HAP-1 (cell line): ENCODE measurements at regions not wholly inside any gene's neighbourhood (a gene's known extent, or its start where the extent isn't known, plus 50 kb on each side); places are given as distances from the start of the nearest gene placed in this dataset.

ENCODE experiments used
- DNase-seq, 2 experiments: peaks; one replicate each; pipeline ENCODE4 v3.0.0-alpha.2; 2016 to 2020; ENCODE audit warnings: low spot score in 2 of 2
- H3K27me3 ChIP-seq: fragments of 250-450 bp; sonication (Bioruptor Pico); 2 replicates; pipeline ENCODE4 v1.5.1; 2020; ENCODE audit warnings: low read depth, mild to moderate bottlenecking, moderate library complexity
- H3K36me3 ChIP-seq: fragments of 250-450 bp; sonication (Bioruptor Pico); replicated peaks from 2 replicates; pipeline ENCODE4 v1.5.1; 2020; ENCODE audit warnings: mild to moderate bottlenecking
- H3K4me1 ChIP-seq: fragments of 250-450 bp; sonication (Bioruptor Pico); 2 replicates; pipeline ENCODE4 v1.5.1; 2020; ENCODE audit warnings: mild to moderate bottlenecking
- H3K4me3 ChIP-seq: fragments of 250-450 bp; sonication (Bioruptor Pico); 2 replicates; pipeline ENCODE4 v1.5.1; 2020; ENCODE audit warnings: mild to moderate bottlenecking, moderate library complexity
- H3K9me3 ChIP-seq: fragments of 250-450 bp; sonication (Bioruptor Pico); 2 replicates; pipeline ENCODE4 v1.5.1; 2020; ENCODE audit warnings: mild to moderate bottlenecking, moderate library complexity
- in situ Hi-C: fragments of 300-500 bp; cut with MboI; formaldehyde crosslinking; loops from 3 replicates; pipeline ENCODE4 v1.14.3; 2020; ENCODE audit warnings: low sequenced_read_pairs, inconsistent platforms, mixed read lengths

GRCh38 chr14:87879389-87879788, 113.6 kb downstream of the GALC start:
- no peak for DNase-seq
- H3K4me3 ChIP-seq: no peak overlapping the region
- H3K4me1 ChIP-seq: no peaks in the 10 kb centered on the region
- H3K36me3 ChIP-seq: no peaks in the 10 kb centered on the region
- no peaks in the 10 kb centered on the region for H3K9me3 ChIP-seq
- in situ Hi-C loops: no loop called here
- no peaks in the 10 kb centered on the region for H3K27me3 ChIP-seq

GRCh38 chr14:87878959-87879358, 114.0 kb downstream of the GALC start:
- Histone ChIP-seq H3K4me3 (no peak overlapping the region), H3K36me3 (no peaks in the 10 kb centered on the region), H3K4me1 (no peaks in the 10 kb centered on the region), H3K27me3 (no peaks in the 10 kb centered on the region), H3K9me3 (no peaks in the 10 kb centered on the region)
- in situ Hi-C loops: no loop called here
- no peak for DNase-seq

DNA sequence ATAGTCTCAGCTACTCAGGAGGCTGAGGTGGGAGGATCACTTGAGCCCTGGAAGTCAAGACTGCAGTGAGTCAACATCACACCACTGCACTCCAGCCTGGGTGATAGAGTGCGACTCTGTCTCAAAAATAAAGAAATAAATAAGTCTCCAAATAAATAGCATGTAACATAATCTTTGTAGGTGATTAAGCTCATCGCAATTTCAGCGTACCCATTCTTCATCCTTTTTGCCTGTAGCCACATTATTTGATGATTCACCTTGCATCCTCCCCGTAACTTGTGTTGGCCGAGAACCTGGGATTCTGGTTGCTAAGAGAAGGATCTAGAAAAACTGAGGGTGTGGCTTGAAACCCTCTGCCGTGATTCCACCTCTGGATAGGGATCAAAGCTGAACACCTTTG, 115.1 kb downstream of the GALC start:
- H3K36me3 ChIP-seq: no peaks in the 10 kb centered on the region
- in situ Hi-C loops: no loop called here
- H3K4me3 ChIP-seq: no peak overlapping the region
- no peaks in the 10 kb centered on the region for H3K9me3 ChIP-seq
- H3K27me3 ChIP-seq: no peaks in the 10 kb centered on the region
- DNase-seq: no peak
- H3K4me1 ChIP-seq: no peaks in the 10 kb centered on the region

GRCh38 chr14:87874676-87875075, 118.3 kb downstream of the GALC start:
- Histone ChIP-seq H3K9me3 (no peaks in the 10 kb centered on the region), H3K4me1 (no peaks in the 10 kb centered on the region), H3K27me3 (no peaks in the 10 kb centered on the region), H3K4me3 (no peak overlapping the region), H3K36me3 (no peaks in the 10 kb centered on the region)
- DNase-seq: no peak
- in situ Hi-C loops: no loop called here

- Histone ChIP-seq H3K4me1 (no peaks in the 10 kb centered on the region), H3K9me3 (no peaks in the 10 kb centered on the region), H3K4me3 (no peak overlapping the region), H3K27me3 (no peaks in the 10 kb centered on the region), H3K36me3 (no peaks in the 10 kb centered on the region)
- no peak for DNase-seq
- in situ Hi-C loops: no loop called here
Measured at GRCh38 chr14:87873741-87874140, 119.2 kb downstream of the GALC start.

DNA sequence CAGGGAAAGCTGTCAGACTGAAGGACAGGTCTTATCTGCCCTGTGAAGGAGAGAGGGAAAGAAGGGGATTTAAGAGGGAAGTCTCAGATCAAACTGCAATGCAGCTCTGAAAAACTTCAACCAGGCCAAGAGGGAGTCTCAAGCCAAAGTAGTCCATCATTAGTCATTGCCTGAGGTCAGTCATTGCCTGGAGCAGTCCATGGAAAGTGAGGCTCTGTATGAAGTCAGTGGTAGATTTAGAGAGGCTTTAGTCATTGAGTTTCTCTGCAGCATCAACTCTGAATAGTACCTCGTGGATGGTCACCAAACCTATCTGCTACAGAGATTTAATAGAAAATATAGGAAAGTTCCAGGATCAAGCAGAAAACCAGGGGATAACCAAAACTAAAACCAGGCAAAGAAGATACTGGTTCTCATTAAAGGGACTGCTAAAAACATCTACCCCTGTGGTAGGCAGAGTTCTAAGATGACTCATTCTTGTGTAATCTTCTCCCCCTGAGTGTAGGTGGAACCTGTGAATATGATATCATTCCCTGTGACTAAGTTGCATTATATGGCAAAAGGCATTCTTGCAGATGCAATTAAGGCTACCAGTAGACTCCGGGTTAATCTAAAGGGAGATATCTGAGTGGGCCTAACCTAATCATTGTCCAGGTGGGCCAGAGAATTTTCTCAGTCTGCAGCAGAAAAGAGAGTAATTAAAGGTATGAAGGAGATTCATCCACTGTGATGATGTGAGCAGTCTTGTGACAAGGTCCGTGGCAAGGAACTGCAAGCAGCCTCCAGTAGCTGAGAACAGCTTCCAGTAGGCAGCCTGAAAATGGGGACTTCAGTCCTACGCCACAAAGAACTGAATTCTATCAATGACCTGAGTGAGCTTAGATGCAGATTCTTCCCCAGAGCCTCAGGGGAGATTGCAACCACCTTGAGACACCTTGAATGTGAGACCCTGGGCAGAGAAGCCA, 123.1 kb downstream of the GALC start:
- in situ Hi-C loops: no loop called here
- H3K4me1 ChIP-seq: no peaks in the 10 kb centered on the region
- no peak overlapping the region for H3K4me3 ChIP-seq
- no peaks in the 10 kb centered on the region for H3K9me3 ChIP-seq
- no peaks in the 10 kb centered on the region for H3K27me3 ChIP-seq
- DNase-seq: no peak
- no peaks in the 10 kb centered on the region for H3K36me3 ChIP-seq

DNA sequence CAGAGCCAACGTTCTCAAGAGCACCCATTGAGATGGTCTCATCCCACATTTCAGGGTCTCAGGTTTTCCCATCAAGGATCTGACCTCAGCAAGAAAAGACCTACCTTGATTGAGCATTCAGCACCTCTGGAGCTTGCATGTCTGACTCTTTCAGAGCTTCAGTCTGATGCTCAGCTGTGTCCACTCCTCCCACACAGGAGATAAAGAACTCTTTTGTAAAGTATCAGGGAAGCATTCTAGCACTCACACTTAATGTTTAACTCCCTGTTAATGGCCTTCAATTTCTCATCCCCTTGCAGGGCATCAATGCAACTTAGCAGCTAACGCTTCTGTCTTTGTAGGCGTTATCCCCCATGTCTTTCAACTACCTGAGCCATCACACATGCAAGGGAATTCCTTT, 124.1 kb downstream of the GALC start:
- no peak overlapping the region for H3K4me3 ChIP-seq
- in situ Hi-C loops: no loop called here
- no peaks in the 10 kb centered on the region for H3K4me1 ChIP-seq
- no peaks in the 10 kb centered on the region for H3K27me3 ChIP-seq
- no peak for DNase-seq
- H3K36me3 ChIP-seq: no peaks in the 10 kb centered on the region
- H3K9me3 ChIP-seq: no peaks in the 10 kb centered on the region

- Histone ChIP-seq H3K4me1 (no peaks in the 10 kb centered on the region), H3K9me3 (no peaks in the 10 kb centered on the region), H3K27me3 (no peaks in the 10 kb centered on the region), H3K36me3 (no peaks in the 10 kb centered on the region), H3K4me3 (no peak overlapping the region)
- DNase-seq: no peak
- in situ Hi-C loops: no loop called here
Measured at GRCh38 chr14:87866116-87866515, 126.9 kb downstream of the GALC start.

DNA sequence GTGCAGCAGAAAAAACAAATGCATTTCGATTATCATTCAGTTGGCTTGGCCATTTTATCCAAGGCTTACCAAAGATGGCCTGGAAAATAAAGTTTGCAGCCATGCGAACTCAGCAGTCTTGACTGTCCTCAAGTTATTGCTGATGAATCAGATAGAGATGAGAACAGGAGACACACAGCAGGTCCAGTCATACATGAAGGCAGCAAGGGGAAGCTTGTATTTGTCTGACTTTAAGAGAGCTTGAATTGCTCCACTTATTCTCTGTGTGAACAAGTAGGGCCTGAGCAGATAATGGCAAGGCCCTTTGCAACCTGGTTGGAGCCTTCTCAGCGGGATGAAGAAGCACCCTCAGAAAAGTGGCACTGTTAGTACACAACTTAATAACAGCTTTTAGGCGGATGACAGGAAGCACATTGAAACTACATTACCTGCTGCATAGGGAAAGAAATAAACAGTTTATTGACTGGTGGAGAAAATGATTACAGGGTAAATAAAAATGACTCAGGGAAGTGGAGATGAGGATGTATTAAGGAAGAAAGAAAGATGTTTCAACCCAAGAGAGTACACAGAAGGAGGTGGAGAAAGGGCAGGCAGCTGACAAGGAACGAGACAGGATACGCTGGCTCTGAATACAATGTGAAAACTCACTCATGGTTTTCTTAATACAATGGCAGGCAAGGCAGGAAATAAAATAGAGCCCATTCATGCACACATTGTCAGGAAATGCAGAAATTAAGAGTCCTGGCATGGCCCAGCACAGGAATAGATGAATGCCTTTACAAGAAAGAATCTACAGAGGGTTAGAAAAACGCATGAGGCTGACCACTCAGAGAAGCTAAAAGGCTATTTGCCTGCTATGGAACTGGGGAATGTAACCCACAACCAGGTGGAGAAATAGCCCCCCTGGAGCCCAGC, 128.4 kb downstream of the GALC start:
- in situ Hi-C loops: no loop called here
- DNase-seq: no peak
- H3K4me1 ChIP-seq: no peaks in the 10 kb centered on the region

GRCh38 chr14:87863047-87863446, 129.9 kb downstream of the GALC start:
- Histone ChIP-seq H3K27me3 (no peaks in the 10 kb centered on the region), H3K4me1 (no peaks in the 10 kb centered on the region), H3K9me3 (no peaks in the 10 kb centered on the region), H3K36me3 (no peaks in the 10 kb centered on the region), H3K4me3 (no peak overlapping the region)
- DNase-seq: no peak
- in situ Hi-C loops: no loop called here

More for the DNA sequence above, 128.4 kb downstream of the GALC start:
- no peaks in the 10 kb centered on the region for H3K36me3 ChIP-seq
- H3K27me3 ChIP-seq: no peaks in the 10 kb centered on the region
- no peaks in the 10 kb centered on the region for H3K9me3 ChIP-seq
- H3K4me3 ChIP-seq: no peak overlapping the region

GRCh38 chr14:87852107-87852506, 140.9 kb downstream of the GALC start:
- H3K9me3 ChIP-seq: peaks cover 2% of the 10 kb centered on the region; the same call in 1 of the 2 replicates
- no peaks in the 10 kb centered on the region for H3K27me3 ChIP-seq
- H3K36me3 ChIP-seq: no peaks in the 10 kb centered on the region
- in situ Hi-C loops: no loop called here
- no peaks in the 10 kb centered on the region for H3K4me1 ChIP-seq
- no peak for DNase-seq
- no peak overlapping the region for H3K4me3 ChIP-seq

DNA sequence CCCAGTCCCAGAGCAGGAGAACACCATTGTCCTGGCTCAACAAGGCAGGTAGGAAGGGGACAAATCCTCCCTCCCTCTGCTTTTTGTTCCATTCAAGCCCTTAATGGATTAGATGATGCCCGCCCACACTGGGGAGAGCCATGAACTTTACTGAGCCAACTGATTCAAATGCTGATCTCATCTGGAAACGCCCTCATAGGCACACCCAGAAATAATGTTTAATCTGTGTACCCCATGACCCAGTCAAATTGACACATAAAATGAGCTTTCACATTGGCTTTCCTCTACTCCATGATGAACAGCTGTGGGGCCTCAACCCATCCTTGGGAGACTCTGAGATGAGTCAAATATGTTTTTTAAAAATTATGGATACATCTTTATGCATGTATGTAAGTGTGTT, 141.8 kb downstream of the GALC start:
- Histone ChIP-seq H3K36me3 (no peaks in the 10 kb centered on the region), H3K9me3 (no peaks in the 10 kb centered on the region), H3K4me1 (no peaks in the 10 kb centered on the region), H3K4me3 (no peak overlapping the region), H3K27me3 (no peaks in the 10 kb centered on the region)
- in situ Hi-C loops: no loop called here
- DNase-seq: no peak

DNA sequence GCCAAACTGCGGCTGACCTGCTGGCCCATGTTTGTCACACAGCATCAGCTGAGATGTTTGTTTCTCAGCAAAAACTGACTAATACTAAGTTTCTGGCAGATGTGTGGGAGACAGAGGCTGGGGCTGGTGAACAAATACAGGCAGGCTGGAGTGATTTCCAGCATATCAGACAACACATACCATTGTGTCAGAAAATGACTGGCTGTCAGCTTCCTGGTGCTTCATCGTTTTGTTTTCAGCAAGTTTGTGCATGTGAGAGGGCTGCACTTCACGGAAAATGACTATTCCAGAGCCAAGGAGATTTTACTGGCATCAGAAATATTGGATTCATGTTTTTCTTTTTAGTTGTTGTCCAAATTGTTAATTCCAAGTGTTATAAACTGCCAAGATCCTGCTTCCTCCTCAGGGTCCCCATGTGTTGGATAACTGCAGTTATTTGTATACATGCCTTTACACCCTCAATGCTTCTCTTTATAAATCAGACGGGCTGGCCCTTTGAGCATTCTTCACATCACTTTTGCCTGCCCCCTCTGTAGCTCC, 145.7 kb downstream of the GALC start:
- no peak for DNase-seq
- Histone ChIP-seq H3K4me1 (no peaks in the 10 kb centered on the region), H3K27me3 (no peaks in the 10 kb centered on the region), H3K9me3 (no peaks in the 10 kb centered on the region), H3K36me3 (no peaks in the 10 kb centered on the region), H3K4me3 (no peak overlapping the region)
- in situ Hi-C loops: no loop called here

DNA sequence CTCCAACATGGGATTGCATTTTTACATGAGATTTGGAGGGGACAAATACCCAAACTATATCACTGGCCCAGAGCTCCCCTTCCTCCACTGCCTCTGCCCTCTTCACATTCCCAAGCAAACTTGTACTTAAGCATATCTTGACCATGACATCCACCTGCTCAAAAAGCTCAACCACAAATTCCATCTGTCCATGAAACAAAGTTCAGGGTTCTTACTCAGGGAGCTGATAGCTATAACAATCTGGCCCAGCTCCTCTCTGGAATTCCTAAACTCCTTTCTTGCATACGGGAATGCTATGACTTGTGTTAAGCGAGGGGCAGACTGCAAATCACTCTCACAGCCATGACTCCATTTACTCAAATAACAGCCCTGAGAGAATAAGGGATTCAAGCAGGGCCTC, 152.1 kb downstream of the GALC start:
- no peak for DNase-seq
- Histone ChIP-seq H3K4me3 (no peak overlapping the region), H3K36me3 (no peaks in the 10 kb centered on the region), H3K4me1 (no peaks in the 10 kb centered on the region), H3K27me3 (no peaks in the 10 kb centered on the region), H3K9me3 (no peaks in the 10 kb centered on the region)
- in situ Hi-C loops: no loop called here
